Transverse colon (tissue), 3 donors: ENCODE measurements at regions not wholly inside any gene's neighbourhood (a gene's known extent, or its start where the extent isn't known, plus 50 kb on each side); places are given as distances from the start of the nearest gene placed in this dataset.

Experiments
- POLR2A ChIP-seq: fragments of 450-650 bp; IDR thresholded peaks from one replicate; pipeline ENCODE4 v1.6.1; 2016; ENCODE audit warnings: antibody characterized with exemption, mild to moderate bottlenecking, moderate library complexity
- POLR2AphosphoS5 ChIP-seq, 3 donors: sonication (generic); formaldehyde crosslinking; IDR thresholded peaks; one replicate each; pipeline ENCODE4 v1.6.1; 2016; ENCODE audit warnings: antibody characterized with exemption in 3 of 3

DNA sequence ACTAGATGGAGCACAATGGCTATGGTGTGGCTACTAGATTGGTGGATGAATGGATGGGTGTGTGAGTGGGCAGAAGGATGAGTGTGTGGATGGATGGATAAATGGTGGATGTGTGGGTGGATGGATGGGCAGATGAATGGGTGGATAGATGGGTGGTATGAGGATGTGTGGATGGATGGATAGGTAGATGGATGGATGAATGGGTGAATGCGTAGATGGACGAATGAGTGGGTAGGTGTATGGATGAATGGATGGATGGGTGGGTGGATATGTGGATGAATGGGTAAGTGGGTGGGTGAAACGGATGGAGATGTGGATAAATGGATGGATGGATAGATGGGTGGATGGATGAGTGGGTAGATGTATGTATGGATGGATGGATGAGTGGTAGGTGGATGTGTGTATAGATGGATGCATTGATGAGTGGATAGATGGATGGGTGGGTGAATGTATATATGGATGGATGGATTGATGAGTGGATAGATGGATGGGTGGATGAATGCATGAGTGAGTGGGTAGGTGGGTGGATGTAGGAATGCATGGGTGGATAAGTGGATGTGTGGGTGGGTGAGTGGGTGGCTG, 114.2 kb downstream of the TEX29 start:
- TF ChIP-seq POLR2AphosphoS5 (IDR thresholded peaks at IDR 0.05): no peak
- no peak for TF ChIP-seq POLR2A
